Fibroblast of villous mesenchyme (primary cell): ENCODE measurements at regions not wholly inside any gene's neighbourhood (a gene's known extent, or its start where the extent isn't known, plus 50 kb on each side); places are given as distances from the start of the nearest gene placed in this dataset.
"Not testable (repeated sequence)": the region's sequence is repeated elsewhere in the genome, so short reads cannot be mapped to it uniquely, and the experiment has no call there.

ENCODE experiments used
- DNase-seq: peaks from one replicate; pipeline ENCODE4 v3.0.0-alpha.2; 2010; ENCODE audit warnings: low read depth
- H3K4me3 ChIP-seq: 2 replicates; pipeline ENCODE4 v1.5.1; 2011; ENCODE audit warnings: low read depth, mild to moderate bottlenecking, low read length
- CTCF ChIP-seq: IDR thresholded peaks from 2 replicates; pipeline ENCODE4 v1.5.1; 2012; ENCODE audit warnings: low read depth, mild to moderate bottlenecking, low read length; ENCODE audit not compliant: insufficient read depth

- no peak for DNase-seq
- no peak for TF ChIP-seq CTCF
- no peak overlapping the region for H3K4me3 ChIP-seq
Measured at GRCh38 chr14:27730204-27730603, 1036.4 kb upstream of the FOXG1 start.

- no peak for DNase-seq
- TF ChIP-seq CTCF: no peak
- no peak overlapping the region for H3K4me3 ChIP-seq
Measured at GRCh38 chr14:27739657-27740156, 1026.9 kb upstream of the FOXG1 start.

- no peak overlapping the region for H3K4me3 ChIP-seq
- DNase-seq: no peak
- TF ChIP-seq CTCF: no peak
Measured at GRCh38 chr14:27750114-27750513, 1016.5 kb upstream of the FOXG1 start.

GRCh38 chr14:27757642-27758041, 1008.9 kb upstream of the FOXG1 start:
- not testable (repeated sequence) for H3K4me3 ChIP-seq, DNase-seq

- DNase-seq, H3K4me3 ChIP-seq: not testable (repeated sequence)
Measured at GRCh38 chr14:27760367-27760766, 1006.2 kb upstream of the FOXG1 start.

GRCh38 chr14:27799066-27800028, 967.2 kb upstream of the FOXG1 start:
- not testable (repeated sequence) for DNase-seq, H3K4me3 ChIP-seq

GRCh38 chr14:27817746-27818430, 948.7 kb upstream of the FOXG1 start:
- DNase-seq: not testable (repeated sequence)

GRCh38 chr14:27826149-27826548, 940.4 kb upstream of the FOXG1 start:
- not testable (repeated sequence) for DNase-seq, H3K4me3 ChIP-seq

More at GRCh38 chr14:27817746-27818430, 948.7 kb upstream of the FOXG1 start:
- not testable (repeated sequence) for H3K4me3 ChIP-seq

- DNase-seq: not testable (repeated sequence)
Measured at GRCh38 chr14:27831978-27832377, 934.6 kb upstream of the FOXG1 start.

GRCh38 chr14:27833001-27833400, 933.6 kb upstream of the FOXG1 start:
- H3K4me3 ChIP-seq, DNase-seq: not testable (repeated sequence)

More at GRCh38 chr14:27831978-27832377, 934.6 kb upstream of the FOXG1 start:
- not testable (repeated sequence) for H3K4me3 ChIP-seq
